Epithelial cell of proximal tubule (primary cell): ENCODE measurements at regions not wholly inside any gene's neighbourhood (a gene's known extent, or its start where the extent isn't known, plus 50 kb on each side); places are given as distances from the start of the nearest gene placed in this dataset.

ENCODE experiments used
- DNase-seq: peaks from one replicate; pipeline ENCODE4 v3.0.0-alpha.2; 2011; ENCODE audit warnings: low read depth
- H3K4me3 ChIP-seq: 2 replicates; pipeline ENCODE4 v1.5.1; 2011; ENCODE audit warnings: low read depth, mild to moderate bottlenecking, low read length
- TF ChIP-seq, protein P1 (sequence below): conservative IDR thresholded peaks from 2 replicates; pipeline ENCODE4 v1.5.1; 2012; ENCODE audit warnings: low read depth, mild to moderate bottlenecking, low read length

DNA sequence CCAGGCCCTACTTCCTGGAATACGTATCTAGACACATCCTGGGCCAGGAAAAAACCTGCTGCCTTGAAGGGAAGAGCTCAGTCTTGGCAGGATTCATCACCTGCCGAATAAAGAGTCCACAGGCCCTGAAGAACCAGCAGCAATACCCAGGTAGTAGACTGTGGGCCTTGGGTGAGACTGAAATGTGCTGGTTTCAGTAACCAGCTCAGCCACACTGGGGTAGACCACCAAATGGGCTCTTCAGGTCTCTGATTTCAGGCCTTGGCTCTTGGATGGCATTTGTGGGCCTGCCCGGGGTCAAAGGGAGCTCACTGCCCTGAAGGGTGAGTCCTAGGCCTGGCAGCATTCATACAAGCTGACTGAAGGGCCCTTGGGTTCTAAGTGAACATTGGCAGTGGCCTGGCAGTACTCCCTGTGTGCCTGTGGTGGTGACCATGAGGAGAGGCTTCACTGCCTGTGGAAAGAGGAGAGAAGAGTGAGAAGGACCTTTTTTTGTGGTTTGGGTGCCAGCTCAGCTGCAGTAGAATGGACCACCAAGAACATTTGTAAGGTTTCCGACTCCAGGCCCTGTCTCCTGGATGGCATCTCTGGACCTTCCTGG is 175.1 kb downstream of the ANKRD30B start:
- TF ChIP-seq, protein P1, sequence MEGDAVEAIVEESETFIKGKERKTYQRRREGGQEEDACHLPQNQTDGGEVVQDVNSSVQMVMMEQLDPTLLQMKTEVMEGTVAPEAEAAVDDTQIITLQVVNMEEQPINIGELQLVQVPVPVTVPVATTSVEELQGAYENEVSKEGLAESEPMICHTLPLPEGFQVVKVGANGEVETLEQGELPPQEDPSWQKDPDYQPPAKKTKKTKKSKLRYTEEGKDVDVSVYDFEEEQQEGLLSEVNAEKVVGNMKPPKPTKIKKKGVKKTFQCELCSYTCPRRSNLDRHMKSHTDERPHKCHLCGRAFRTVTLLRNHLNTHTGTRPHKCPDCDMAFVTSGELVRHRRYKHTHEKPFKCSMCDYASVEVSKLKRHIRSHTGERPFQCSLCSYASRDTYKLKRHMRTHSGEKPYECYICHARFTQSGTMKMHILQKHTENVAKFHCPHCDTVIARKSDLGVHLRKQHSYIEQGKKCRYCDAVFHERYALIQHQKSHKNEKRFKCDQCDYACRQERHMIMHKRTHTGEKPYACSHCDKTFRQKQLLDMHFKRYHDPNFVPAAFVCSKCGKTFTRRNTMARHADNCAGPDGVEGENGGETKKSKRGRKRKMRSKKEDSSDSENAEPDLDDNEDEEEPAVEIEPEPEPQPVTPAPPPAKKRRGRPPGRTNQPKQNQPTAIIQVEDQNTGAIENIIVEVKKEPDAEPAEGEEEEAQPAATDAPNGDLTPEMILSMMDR, result no peak
- no peak for DNase-seq
- H3K4me3 ChIP-seq, result no peak overlapping the region

DNA sequence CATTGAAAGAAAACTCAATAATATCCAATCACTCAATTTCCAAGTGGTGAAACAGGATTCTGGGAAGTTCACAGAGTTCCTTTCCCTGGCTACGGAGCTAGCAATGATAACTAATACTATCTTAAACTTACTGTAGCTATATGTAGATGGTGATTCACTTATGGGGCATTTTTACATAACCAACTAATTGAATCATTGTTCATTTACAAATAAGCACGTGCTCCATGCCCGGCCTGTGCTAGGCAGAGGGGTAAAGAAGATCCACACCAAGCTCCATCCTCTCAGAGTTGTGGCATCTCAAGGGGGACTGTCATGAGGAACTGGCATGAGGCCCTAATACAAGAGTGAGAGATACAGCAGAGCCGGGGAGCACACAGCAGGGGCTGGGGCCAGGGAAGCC is 176.3 kb downstream of the ANKRD30B start:
- TF ChIP-seq, protein P1, result no peak
- DNase-seq, result no peak

GRCh38 chr18:14925281-14925709 is 177.3 kb downstream of the ANKRD30B start:
- H3K4me3 ChIP-seq, result no peak overlapping the region
- TF ChIP-seq, protein P1, result no peak
- DNase-seq, result no peak

More for the DNA sequence above, 176.3 kb downstream of the ANKRD30B start:
- H3K4me3 ChIP-seq, result no peak overlapping the region

DNA sequence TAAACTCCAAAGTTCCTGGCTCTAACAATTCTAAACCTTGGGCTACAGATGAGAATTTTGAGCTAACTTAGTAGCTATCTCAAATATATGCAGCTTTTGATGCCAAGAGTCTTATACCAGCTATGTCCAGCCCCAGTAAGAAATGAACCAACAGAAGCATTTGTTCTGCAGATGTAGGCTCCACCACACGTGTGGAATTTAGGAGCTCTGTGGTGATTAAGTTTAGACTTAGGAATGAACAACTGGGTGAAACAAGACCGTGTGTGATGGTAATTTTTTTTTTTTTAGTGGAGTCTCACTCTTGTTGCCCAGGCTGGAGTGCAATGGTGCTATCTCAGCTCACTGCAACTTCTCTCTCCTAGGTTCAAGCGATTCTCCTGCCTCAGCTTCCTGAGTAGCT is 179.7 kb downstream of the ANKRD30B start:
- no peak overlapping the region for H3K4me3 ChIP-seq
- TF ChIP-seq, protein P1, result no peak
- DNase-seq, result no peak

- no peak for DNase-seq
- TF ChIP-seq, protein P1, result no peak
- no peak overlapping the region for H3K4me3 ChIP-seq
Measured at GRCh38 chr18:14928396-14928795, 180.4 kb downstream of the ANKRD30B start.

GRCh38 chr18:14930076-14930475 is 182.1 kb downstream of the ANKRD30B start:
- TF ChIP-seq, protein P1, result no peak
- no peak overlapping the region for H3K4me3 ChIP-seq
- no peak for DNase-seq

- no peak for DNase-seq
- TF ChIP-seq, protein P1, result no peak
- no peak overlapping the region for H3K4me3 ChIP-seq
Measured at GRCh38 chr18:14930576-14930975, 182.6 kb downstream of the ANKRD30B start.
